Spleen (tissue), 11 donors: ENCODE measurements at regions not wholly inside any gene's neighbourhood (a gene's known extent, or its start where the extent isn't known, plus 50 kb on each side); places are given as distances from the start of the nearest gene placed in this dataset.

Experiments used
- DNase-seq: peaks from one replicate; pipeline ENCODE4 v3.0.0-alpha.2; 2020
- H3K27ac ChIP-seq, 8 donors: fragments of 200-600 bp; sonication (generic) in 7 of 8; 1 replicate in 4 of 8; 2 replicates in 4 of 8; pipeline versions ENCODE4 v1.5.0 to v1.8.0; 2016 to 2021; ENCODE audit warnings: inconsistent platforms in 4 of 8, mild to moderate bottlenecking in 4 of 8, moderate library complexity in 1 of 8
- H3K27me3 ChIP-seq, 7 donors: fragments of 200-600 bp; sonication (generic) in 6 of 7; replicated peaks in 1 of 7; 1 replicate in 4 of 7; 2 replicates in 3 of 7; pipeline versions ENCODE4 v1.5.0 to v1.8.0; 2016 to 2021; ENCODE audit warnings: inconsistent platforms in 3 of 7, mild to moderate bottlenecking in 1 of 7
- H3K36me3 ChIP-seq, 6 donors: fragments of 200-600 bp; sonication (generic) in 5 of 6; 1 replicate in 4 of 6; 2 replicates in 2 of 6; pipeline versions ENCODE4 v1.5.0 to v1.8.0; 2016 to 2021; ENCODE audit warnings: inconsistent platforms in 2 of 6
- H3K4me1 ChIP-seq, 6 donors: fragments of 200-600 bp; sonication (generic) in 5 of 6; 1 replicate in 3 of 6; 2 replicates in 3 of 6; pipeline versions ENCODE4 v1.5.0 to v1.8.0; 2016 to 2021; ENCODE audit warnings: inconsistent platforms in 3 of 6
- H3K4me3 ChIP-seq, 8 donors: fragments of 200-600 bp; sonication (generic) in 7 of 8; 1 replicate in 4 of 8; 2 replicates in 4 of 8; pipeline versions ENCODE4 v1.5.0 to v1.8.0; 2016 to 2021; ENCODE audit warnings: inconsistent platforms in 4 of 8, mild to moderate bottlenecking in 4 of 8, moderate library complexity in 2 of 8
- H3K9me3 ChIP-seq, 8 donors: fragments of 200-600 bp; sonication (generic) in 7 of 8; 1 replicate in 4 of 8; 2 replicates in 4 of 8; pipeline versions ENCODE4 v1.5.0 to v1.8.0; 2016 to 2021; ENCODE audit warnings: inconsistent platforms in 4 of 8
- POLR2A ChIP-seq, 3 donors: fragments of 450-650 bp; IDR thresholded peaks; one replicate each; pipeline ENCODE4 v1.5.1; 2017; ENCODE audit warnings: antibody characterized with exemption in 3 of 3, mild to moderate bottlenecking in 1 of 3
- POLR2AphosphoS5 ChIP-seq, 3 donors: sonication (generic); formaldehyde crosslinking; IDR thresholded peaks; one replicate each; pipeline ENCODE4 v1.5.1; 2017; ENCODE audit warnings: antibody characterized with exemption in 3 of 3
- WGBS, 5 donors: extraction: QIAGEN DNeasy Blood & Tissue Kit in 3 of 5; methylation state at CpG; one replicate each; pipeline versions ENCODE4 v1.1.5 to v1.1.7; 2013 to 2018; 5-methylcytosine and 5-hydroxymethylcytosine counted together
- intact Hi-C: fragments of 100-400 bp; cut with DNase I; formaldehyde crosslinking; loops from one replicate; pipeline ENCODE4 v1.15.0; 2023; ENCODE audit warnings: low total_unique reads
- TF ChIP-seq, protein P1 (sequence below), 11 experiments: fragments of 200-600 bp in 7 of 11; fragments of 450-650 bp in 4 of 11; sonication (generic) in 4 of 11; IDR thresholded peaks in 8 of 11; conservative IDR thresholded peaks in 3 of 11; 1 replicate in 7 of 11; 2 replicates in 4 of 11; pipeline versions ENCODE4 v1.4.0 to v1.8.0; 2016 to 2021; ENCODE audit warnings: antibody characterized with exemption in 11 of 11, inconsistent platforms in 4 of 11, mild to moderate bottlenecking in 1 of 11
- donor health status: healthy with polysubstance abuse.
- donor health status: DM: no; HTN: no; CAD: no; lungs with moderate emphysema.
- donor health status: DM: no; HTN: no; CAD: no.
- donor health status: Bipolar disorder and iron deficiency.
- donor health status: healthy.
- donor health status: DM: no; HTN: no; CAD: no.
- donor health status: DM: yes; HTN: yes; CAD: no.

GRCh38 chr4:112002248-112002661 is 143.0 kb upstream of the FAM241A start:
- intact Hi-C loops, result no loop called here
- H3K4me3 ChIP-seq, result no peak overlapping the region
- TF ChIP-seq POLR2AphosphoS5 (IDR thresholded peaks at IDR 0.05) (no peak), POLR2A (IDR thresholded peaks at IDR 0.05) (no peak)
- TF ChIP-seq, protein P1, sequence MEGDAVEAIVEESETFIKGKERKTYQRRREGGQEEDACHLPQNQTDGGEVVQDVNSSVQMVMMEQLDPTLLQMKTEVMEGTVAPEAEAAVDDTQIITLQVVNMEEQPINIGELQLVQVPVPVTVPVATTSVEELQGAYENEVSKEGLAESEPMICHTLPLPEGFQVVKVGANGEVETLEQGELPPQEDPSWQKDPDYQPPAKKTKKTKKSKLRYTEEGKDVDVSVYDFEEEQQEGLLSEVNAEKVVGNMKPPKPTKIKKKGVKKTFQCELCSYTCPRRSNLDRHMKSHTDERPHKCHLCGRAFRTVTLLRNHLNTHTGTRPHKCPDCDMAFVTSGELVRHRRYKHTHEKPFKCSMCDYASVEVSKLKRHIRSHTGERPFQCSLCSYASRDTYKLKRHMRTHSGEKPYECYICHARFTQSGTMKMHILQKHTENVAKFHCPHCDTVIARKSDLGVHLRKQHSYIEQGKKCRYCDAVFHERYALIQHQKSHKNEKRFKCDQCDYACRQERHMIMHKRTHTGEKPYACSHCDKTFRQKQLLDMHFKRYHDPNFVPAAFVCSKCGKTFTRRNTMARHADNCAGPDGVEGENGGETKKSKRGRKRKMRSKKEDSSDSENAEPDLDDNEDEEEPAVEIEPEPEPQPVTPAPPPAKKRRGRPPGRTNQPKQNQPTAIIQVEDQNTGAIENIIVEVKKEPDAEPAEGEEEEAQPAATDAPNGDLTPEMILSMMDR (IDR thresholded peaks at IDR 0.05 in 8 of 11, conservative IDR thresholded peaks at IDR 0.05 in 3 of 11), result no peak
- WGBS, 5 donors, result 70 to 87% (median 75%) methylated on average over 2 of the region's 2 CpGs
- H3K4me1 ChIP-seq, result no peaks in the 10 kb centered on the region
- H3K27ac ChIP-seq, result no peak overlapping the region
- DNase-seq, result no peak
- H3K27me3 ChIP-seq, result peaks cover 0 to 6% (median 0%) of the 10 kb centered on the region in 7 donors
- no peaks in the 10 kb centered on the region for H3K9me3 ChIP-seq
- no peaks in the 10 kb centered on the region for H3K36me3 ChIP-seq

GRCh38 chr4:112003231-112003907 is 141.9 kb upstream of the FAM241A start:
- Histone ChIP-seq H3K27me3 (peaks cover 0 to 6% (median 0%) of the 10 kb centered on the region in 7 donors), H3K9me3 (no peaks in the 10 kb centered on the region), H3K27ac (no peak overlapping the region), H3K36me3 (no peaks in the 10 kb centered on the region), H3K4me1 (no peaks in the 10 kb centered on the region), H3K4me3 (no peak overlapping the region)
- no peak for DNase-seq
- intact Hi-C loops, result no loop called here
- WGBS, 5 donors, result 69 to 82% (median 77%) methylated on average over 2 of the region's 2 CpGs
- TF ChIP-seq POLR2AphosphoS5 (IDR thresholded peaks at IDR 0.05), result no peak
- no peak for TF ChIP-seq POLR2A (IDR thresholded peaks at IDR 0.05)
- TF ChIP-seq, protein P1 (IDR thresholded peaks at IDR 0.05 in 8 of 11, conservative IDR thresholded peaks at IDR 0.05 in 3 of 11), result no peak

- Histone ChIP-seq H3K4me3 (no peak overlapping the region), H3K27me3 (peaks cover 0 to 6% (median 0%) of the 10 kb centered on the region in 7 donors), H3K9me3 (no peaks in the 10 kb centered on the region), H3K36me3 (no peaks in the 10 kb centered on the region), H3K27ac (no peak overlapping the region), H3K4me1 (no peaks in the 10 kb centered on the region)
- intact Hi-C loops, result no loop called here
- TF ChIP-seq, protein P1 (IDR thresholded peaks at IDR 0.05 in 8 of 11, conservative IDR thresholded peaks at IDR 0.05 in 3 of 11), result no peak
- TF ChIP-seq POLR2A (IDR thresholded peaks at IDR 0.05), result no peak
- TF ChIP-seq POLR2AphosphoS5 (IDR thresholded peaks at IDR 0.05), result no peak
- no peak for DNase-seq
Observed at GRCh38 chr4:112005027-112005426, 140.2 kb upstream of the FAM241A start.

DNA sequence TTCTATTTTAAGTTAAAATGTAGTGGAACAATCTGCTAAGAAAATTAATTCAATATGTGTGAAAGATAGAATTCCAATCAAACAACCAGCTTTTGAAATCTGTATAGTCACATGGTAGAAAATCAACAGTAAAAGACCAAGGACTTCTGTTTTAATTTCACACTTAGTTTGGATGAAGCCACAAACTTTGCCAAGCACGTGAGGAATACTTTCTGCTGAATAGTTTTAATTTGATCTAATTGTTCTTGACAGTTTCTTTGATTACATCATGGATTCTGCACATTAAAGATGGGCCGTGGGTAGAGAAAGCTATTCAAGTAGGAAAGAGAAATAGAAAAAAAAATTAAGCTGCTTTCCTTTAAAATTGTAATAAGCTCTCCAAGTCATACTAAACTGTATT is 137.9 kb upstream of the FAM241A start:
- no peaks in the 10 kb centered on the region for H3K4me1 ChIP-seq
- TF ChIP-seq POLR2AphosphoS5 (IDR thresholded peaks at IDR 0.05), result no peak
- TF ChIP-seq POLR2A (IDR thresholded peaks at IDR 0.05), result no peak
- TF ChIP-seq, protein P1 (IDR thresholded peaks at IDR 0.05 in 8 of 11, conservative IDR thresholded peaks at IDR 0.05 in 3 of 11), result no peak
- peaks cover 0 to 6% (median 0%) of the 10 kb centered on the region in 7 donors for H3K27me3 ChIP-seq
- no peak for DNase-seq
- no peaks in the 10 kb centered on the region for H3K9me3 ChIP-seq
- no peaks in the 10 kb centered on the region for H3K36me3 ChIP-seq
- H3K27ac ChIP-seq, result no peak overlapping the region
- intact Hi-C loops, result no loop called here
- H3K4me3 ChIP-seq, result no peak overlapping the region
- 34 to 49% (median 39%) methylated on average over 2 of the region's 2 CpGs for WGBS, 5 donors
